A673 (cell line): ENCODE measurements at regions not wholly inside any gene's neighbourhood (a gene's known extent, or its start where the extent isn't known, plus 50 kb on each side); places are given as distances from the start of the nearest gene placed in this dataset.

Experiments
- BruUV-seq: library from RNA; stranded (reverse); fragments of 400-500 nt; replicated peaks from 2 replicates; lab custom pipeline; 2021; lab: Mats Ljungman, UMichigan
- CTCF ChIA-PET: fragments of 300-600 bp; sonication (Branson Sonifier 250); formaldehyde crosslinking; loops from one replicate; lab custom pipeline; 2022; ENCODE audit warnings: antibody characterized with exemption; lab: Charles Lee
- POLR2A ChIA-PET: fragments of 300-600 bp; sonication (Branson Sonifier 250); formaldehyde crosslinking; loops from one replicate; lab custom pipeline; 2022; ENCODE audit warnings: antibody characterized with exemption; ENCODE audit not compliant: low non-redundant PET; lab: Charles Lee
- DNase-seq: peaks from one replicate; pipeline ENCODE4 v3.0.0-alpha.2; 2015; ENCODE audit warnings: low spot score
- H3K27ac ChIP-seq: fragments of 200-600 bp; sonication (generic); 2 replicates; pipeline ENCODE4 v1.5.1; 2016; ENCODE audit warnings: mixed run types, low read depth, mild to moderate bottlenecking, mixed read lengths, antibody characterized with exemption, low read length; ENCODE audit not compliant: poor library complexity, severe bottlenecking
- H3K27me3 ChIP-seq: fragments of 200-600 bp; sonication (generic); replicated peaks from 2 replicates; pipeline ENCODE4 v1.6.1; 2017; ENCODE audit warnings: mixed run types, low read depth, mild to moderate bottlenecking, mixed read lengths, antibody characterized with exemption, low read length; ENCODE audit not compliant: insufficient read depth, poor library complexity
- H3K36me3 ChIP-seq: fragments of 200-600 bp; sonication (generic); 2 replicates; pipeline ENCODE4 v1.6.1; 2016; ENCODE audit warnings: mixed run types, mild to moderate bottlenecking, mixed read lengths, antibody characterized with exemption, low read length; ENCODE audit not compliant: insufficient read depth, poor library complexity, severe bottlenecking
- H3K4me1 ChIP-seq: fragments of 200-600 bp; sonication (generic); 2 replicates; pipeline ENCODE4 v1.6.1; 2017; ENCODE audit warnings: mixed run types, mild to moderate bottlenecking, mixed read lengths, antibody characterized with exemption, low read length; ENCODE audit not compliant: insufficient read depth, poor library complexity, severe bottlenecking
- H3K4me3 ChIP-seq: fragments of 200-600 bp; sonication (generic); 2 replicates; pipeline ENCODE4 v1.5.1; 2016; ENCODE audit warnings: low read depth, mixed run types, mild to moderate bottlenecking, mixed read lengths, low read length; ENCODE audit not compliant: poor library complexity, severe bottlenecking
- H3K9me3 ChIP-seq: fragments of 200-600 bp; sonication (generic); 2 replicates; pipeline ENCODE4 v1.6.1; 2016; ENCODE audit warnings: mixed run types, low read depth, mild to moderate bottlenecking, mixed read lengths, antibody characterized with exemption, low read length; ENCODE audit not compliant: poor library complexity, severe bottlenecking
- CTCF ChIP-seq: fragments of 300-800, 200-600 bp; sonication (generic); conservative IDR thresholded peaks from 2 replicates; pipeline ENCODE4 v1.5.1; 2017; ENCODE audit warnings: low read depth, mild to moderate bottlenecking, antibody characterized with exemption, low read length, moderate library complexity, mixed read lengths
- EZH2 ChIP-seq: fragments of 200-600 bp; sonication (generic); IDR thresholded peaks from 2 replicates; pipeline ENCODE4 v1.6.1; 2017; ENCODE audit warnings: borderline replicate concordance, low read depth, mild to moderate bottlenecking, mixed read lengths, antibody characterized with exemption, low read length; ENCODE audit not compliant: poor library complexity, severe bottlenecking
- intact Hi-C: fragments of 100-400 bp; cut with micrococcal nuclease; formaldehyde crosslinking; loops from one replicate; pipeline ENCODE4 v1.10.0; 2022; ENCODE audit not compliant: unreplicated experiment

- no peaks in the 10 kb centered on the region for H3K36me3 ChIP-seq
- ChIA-PET CTCF (interaction anchor here (0.6 to 1.5 kb wide), 9 partner anchors 192 to 547 kb away, joined by 3 to 13 read pairs (median 7); no protein-coding TSS in a partner anchor), POLR2A (interaction anchor here (0.7 kb wide), 2 partner anchors 232 to 429 kb away, joined by 3 to 5 read pairs; no protein-coding TSS in a partner anchor)
- TF ChIP-seq CTCF (peak; percentile 87), EZH2 (no peak)
- H3K9me3 ChIP-seq, result no peaks in the 10 kb centered on the region
- intact Hi-C loops, result loop anchor here (1.0 to 2.0 kb wide), 4 partner anchors 366 to 547 kb away; no protein-coding TSS in a partner anchor
- DNase-seq, result peak; percentile 87
- H3K4me3 ChIP-seq, result no peak overlapping the region
- peaks cover 32% of the 10 kb centered on the region for H3K4me1 ChIP-seq
- no peaks in the 10 kb centered on the region for H3K27me3 ChIP-seq
- no peak overlapping the region for H3K27ac ChIP-seq
- no TSS peak for BruUV-seq
These were observed 193.5 kb upstream of the TCF4 start for GRCh38 chr18:55781481-55781957.

- no peak for TF ChIP-seq CTCF
- no peak for TF ChIP-seq EZH2
- Histone ChIP-seq H3K36me3 (no peaks in the 10 kb centered on the region), H3K9me3 (no peaks in the 10 kb centered on the region), H3K4me3 (peak overlapping the region; percentile 60), H3K27me3 (no peaks in the 10 kb centered on the region), H3K4me1 (peaks cover 32% of the 10 kb centered on the region), H3K27ac (peak overlapping the region; percentile 70)
- ChIA-PET CTCF (interaction anchor here (0.7 to 3.0 kb wide), 2 partner anchors 361 to 546 kb away, joined by 4 to 11 read pairs; no protein-coding TSS in a partner anchor), POLR2A (no interaction called here)
- intact Hi-C loops, result loop anchor here (1.0 to 2.0 kb wide), 4 partner anchors 365 to 546 kb away; no protein-coding TSS in a partner anchor
- DNase-seq, result no peak
- BruUV-seq, result TSS peak; percentile 70
These were observed 192.6 kb upstream of the TCF4 start for GRCh38 chr18:55780586-55781071.

GRCh38 chr18:55779691-55780585 lies 191.9 kb upstream of the TCF4 start:
- peak overlapping the region; percentile 60 for H3K4me3 ChIP-seq
- intact Hi-C loops, result loop anchor here (2.0 kb wide), 2 partner anchors 191 to 437 kb away; partner anchors contain the start of gene TCF4
- peaks cover 32% of the 10 kb centered on the region for H3K4me1 ChIP-seq
- H3K36me3 ChIP-seq, result no peaks in the 10 kb centered on the region
- no TSS peak for BruUV-seq
- H3K27me3 ChIP-seq, result no peaks in the 10 kb centered on the region
- peak; percentile 80 for DNase-seq
- H3K27ac ChIP-seq, result peak overlapping the region; percentile 70
- no peaks in the 10 kb centered on the region for H3K9me3 ChIP-seq
- CTCF ChIA-PET, result interaction anchor here (0.7 to 3.0 kb wide), 4 partner anchors 360 to 546 kb away, joined by 3 to 11 read pairs (median 5); no protein-coding TSS in a partner anchor
- POLR2A ChIA-PET, result interaction anchor here (0.7 kb wide), 1 partner anchor 15 kb away, joined by 8 read pairs; no protein-coding TSS in a partner anchor
- no peak for TF ChIP-seq EZH2
- no peak; the same call in 1 of the 2 replicates for TF ChIP-seq CTCF
